ENCODE measurements at regions not wholly inside any gene's neighbourhood (a gene's known extent, or its start where the extent isn't known, plus 50 kb on each side); places are given as distances from the start of the nearest gene placed in this dataset.

- DNase-seq, result no peak
Measured at GRCh38 chr3:16079519-16079918, 95.0 kb upstream of the GALNT15 start.

GRCh38 chr3:16081661-16082060 is 92.8 kb upstream of the GALNT15 start:
- no peak for DNase-seq

GRCh38 chr3:16084887-16085286 is 89.6 kb upstream of the GALNT15 start:
- no peak for DNase-seq

- no peak for DNase-seq
Measured at GRCh38 chr3:16085410-16085809, 89.1 kb upstream of the GALNT15 start.

- DNase-seq, result no peak
Measured at GRCh38 chr3:16085884-16086608, 88.4 kb upstream of the GALNT15 start.

GRCh38 chr3:16086690-16087089 is 87.8 kb upstream of the GALNT15 start:
- DNase-seq, result no peak

GRCh38 chr3:16088496-16088895 is 86.0 kb upstream of the GALNT15 start:
- no peak for DNase-seq

GRCh38 chr3:16089521-16089920 is 85.0 kb upstream of the GALNT15 start:
- DNase-seq, result no peak

- no peak for DNase-seq
Measured at GRCh38 chr3:16090024-16090423, 84.5 kb upstream of the GALNT15 start.

- no peak for DNase-seq
Measured at GRCh38 chr3:16090706-16091105, 83.8 kb upstream of the GALNT15 start.

- no peak for DNase-seq
Measured at GRCh38 chr3:16092923-16093322, 81.6 kb upstream of the GALNT15 start.

- DNase-seq, result no peak
Measured at GRCh38 chr3:16101295-16102186, 72.9 kb upstream of the GALNT15 start.

GRCh38 chr3:16102187-16102561 is 72.3 kb upstream of the GALNT15 start:
- DNase-seq, result no peak

- no peak for DNase-seq
Measured at GRCh38 chr3:16102905-16103364, 71.5 kb upstream of the GALNT15 start.

- no peak for DNase-seq
Measured at GRCh38 chr3:16103472-16103871, 71.0 kb upstream of the GALNT15 start.

GRCh38 chr3:16104156-16104555 is 70.3 kb upstream of the GALNT15 start:
- DNase-seq, result no peak

GRCh38 chr3:16106050-16106449 is 68.4 kb upstream of the GALNT15 start:
- no peak for DNase-seq

GRCh38 chr3:16108424-16108823 is 66.1 kb upstream of the GALNT15 start:
- no peak for DNase-seq

GRCh38 chr3:16109929-16110328 is 64.6 kb upstream of the GALNT15 start:
- DNase-seq, result no peak

- DNase-seq, result no peak
Measured at GRCh38 chr3:16112910-16113504, 61.5 kb upstream of the GALNT15 start.

GRCh38 chr3:16113704-16114103 is 60.8 kb upstream of the GALNT15 start:
- DNase-seq, result no peak

GRCh38 chr3:16114429-16114828 is 60.1 kb upstream of the GALNT15 start:
- no peak for DNase-seq

GRCh38 chr3:16114930-16115329 is 59.5 kb upstream of the GALNT15 start:
- DNase-seq, result no peak

- no peak for DNase-seq
Measured at GRCh38 chr3:16118396-16118795, 56.1 kb upstream of the GALNT15 start.

All from CD4-positive, alpha-beta T cell treated with Interleukin-12 subunit alpha and Interleukin-12 subunit beta, for 1 hour (primary cell).